ENCODE measurements at regions not wholly inside any gene's neighbourhood (a gene's known extent, or its start where the extent isn't known, plus 50 kb on each side); places are given as distances from the start of the nearest gene placed in this dataset.
"Not testable (repeated sequence)": the region's sequence is repeated elsewhere in the genome, so short reads cannot be mapped to it uniquely, and the experiment has no call there.

DNA sequence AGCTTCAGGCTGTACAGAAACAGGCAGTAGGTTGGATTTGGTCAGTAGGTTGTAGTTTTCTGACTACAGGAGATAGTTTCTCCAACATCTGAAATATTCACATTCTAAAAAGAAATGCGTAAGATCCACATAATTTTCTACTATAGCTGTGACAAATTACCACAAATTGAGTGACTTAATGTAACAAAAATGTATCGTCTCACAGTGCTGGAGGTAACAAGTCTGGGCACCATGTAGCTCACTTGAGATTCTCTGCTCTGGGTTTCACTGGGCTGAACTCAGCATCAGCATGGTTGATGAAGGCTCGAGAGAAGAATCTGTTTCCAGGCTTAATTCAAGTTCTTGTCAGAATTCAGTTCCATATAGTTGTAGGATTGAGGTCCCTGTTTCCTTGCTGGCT lies 350.9 kb upstream of the CCDC179 start:
- DNase-seq (no peak), ATAC-seq (no peak)
- intact Hi-C loops (cut with DNase I): no loop called here
- TF ChIP-seq, protein P1, sequence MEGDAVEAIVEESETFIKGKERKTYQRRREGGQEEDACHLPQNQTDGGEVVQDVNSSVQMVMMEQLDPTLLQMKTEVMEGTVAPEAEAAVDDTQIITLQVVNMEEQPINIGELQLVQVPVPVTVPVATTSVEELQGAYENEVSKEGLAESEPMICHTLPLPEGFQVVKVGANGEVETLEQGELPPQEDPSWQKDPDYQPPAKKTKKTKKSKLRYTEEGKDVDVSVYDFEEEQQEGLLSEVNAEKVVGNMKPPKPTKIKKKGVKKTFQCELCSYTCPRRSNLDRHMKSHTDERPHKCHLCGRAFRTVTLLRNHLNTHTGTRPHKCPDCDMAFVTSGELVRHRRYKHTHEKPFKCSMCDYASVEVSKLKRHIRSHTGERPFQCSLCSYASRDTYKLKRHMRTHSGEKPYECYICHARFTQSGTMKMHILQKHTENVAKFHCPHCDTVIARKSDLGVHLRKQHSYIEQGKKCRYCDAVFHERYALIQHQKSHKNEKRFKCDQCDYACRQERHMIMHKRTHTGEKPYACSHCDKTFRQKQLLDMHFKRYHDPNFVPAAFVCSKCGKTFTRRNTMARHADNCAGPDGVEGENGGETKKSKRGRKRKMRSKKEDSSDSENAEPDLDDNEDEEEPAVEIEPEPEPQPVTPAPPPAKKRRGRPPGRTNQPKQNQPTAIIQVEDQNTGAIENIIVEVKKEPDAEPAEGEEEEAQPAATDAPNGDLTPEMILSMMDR (IDR thresholded peaks at IDR 0.05): no peak
- no peak for TF ChIP-seq POLR2A (IDR thresholded peaks at IDR 0.05)
- Histone ChIP-seq H3K27me3 (no peaks in the 10 kb centered on the region), H3K27ac (no peak overlapping the region), H3K36me3 (no peaks in the 10 kb centered on the region), H3K4me3 (no peak overlapping the region), H3K4me1 (no peaks in the 10 kb centered on the region), H3K9me3 (no peaks in the 10 kb centered on the region)
- WGBS (ENCODE audit: insufficient coverage, low coverage, low lambda C conversion rate, missing lambda C conversion rate): 65% methylated on average over 3 of the region's 3 CpGs

DNA sequence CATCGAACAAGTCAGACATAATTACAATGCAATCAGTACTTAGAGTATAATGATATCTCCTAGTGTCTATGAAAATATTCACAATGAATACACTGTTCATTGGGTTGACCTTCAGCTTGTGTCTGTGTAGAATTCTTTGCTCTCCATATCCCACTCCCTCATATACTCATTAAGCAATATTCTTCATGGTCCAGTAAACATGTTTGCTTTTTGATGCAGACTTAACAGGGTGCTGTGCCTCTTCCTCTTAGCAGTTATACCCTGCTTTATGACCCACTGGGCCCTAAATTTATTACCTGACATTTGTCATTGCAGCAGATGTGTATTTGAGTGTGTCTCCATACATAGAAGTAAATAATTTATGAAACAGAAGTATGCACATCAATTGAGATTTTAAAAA lies 352.5 kb upstream of the CCDC179 start:
- H3K4me1 ChIP-seq: no peaks in the 10 kb centered on the region
- no peak overlapping the region for H3K27ac ChIP-seq
- H3K9me3 ChIP-seq: no peaks in the 10 kb centered on the region
- no peak overlapping the region for H3K4me3 ChIP-seq
- 35% methylated on average over 1 of the region's 1 CpG for WGBS (ENCODE audit: insufficient coverage, low coverage, low lambda C conversion rate, missing lambda C conversion rate)
- no peaks in the 10 kb centered on the region for H3K36me3 ChIP-seq
- DNase-seq (no peak), ATAC-seq (no peak)
- TF ChIP-seq, protein P1 (IDR thresholded peaks at IDR 0.05): no peak
- no peak for TF ChIP-seq POLR2A (IDR thresholded peaks at IDR 0.05)
- no peaks in the 10 kb centered on the region for H3K27me3 ChIP-seq
- intact Hi-C loops (cut with DNase I): no loop called here

DNA sequence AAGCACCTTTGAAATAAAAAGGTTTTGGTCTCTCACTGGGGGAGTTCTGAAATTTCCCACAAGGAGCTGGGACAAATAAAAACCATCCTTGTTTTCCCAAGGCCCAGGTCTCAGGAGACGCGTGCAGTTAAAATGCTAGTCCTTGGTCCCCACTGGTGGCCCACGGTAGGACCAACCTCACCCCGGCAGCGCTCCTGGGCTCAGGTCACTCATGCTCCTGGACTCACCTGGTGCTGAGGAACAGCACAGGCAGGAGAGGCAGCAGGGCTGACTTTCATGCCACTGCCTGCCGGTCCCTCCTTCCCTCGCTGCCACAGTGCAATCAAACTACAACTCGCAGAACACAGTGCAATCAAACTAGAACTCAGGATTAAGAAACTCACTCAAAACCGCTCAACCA lies 356.8 kb upstream of the CCDC179 start:
- intact Hi-C loops (cut with DNase I): no loop called here
- 82% methylated on average over 3 of the region's 9 CpGs for WGBS (ENCODE audit: insufficient coverage, low coverage, low lambda C conversion rate, missing lambda C conversion rate)
- Histone ChIP-seq H3K27ac (no peak overlapping the region), H3K36me3 (no peaks in the 10 kb centered on the region), H3K9me3 (no peaks in the 10 kb centered on the region), H3K4me1 (no peaks in the 10 kb centered on the region), H3K4me3 (no peak overlapping the region), H3K27me3 (no peaks in the 10 kb centered on the region)
- no peak for TF ChIP-seq POLR2A (IDR thresholded peaks at IDR 0.05)
- TF ChIP-seq, protein P1 (IDR thresholded peaks at IDR 0.05): no peak
- no peak for ATAC-seq
- no peak for DNase-seq

DNA sequence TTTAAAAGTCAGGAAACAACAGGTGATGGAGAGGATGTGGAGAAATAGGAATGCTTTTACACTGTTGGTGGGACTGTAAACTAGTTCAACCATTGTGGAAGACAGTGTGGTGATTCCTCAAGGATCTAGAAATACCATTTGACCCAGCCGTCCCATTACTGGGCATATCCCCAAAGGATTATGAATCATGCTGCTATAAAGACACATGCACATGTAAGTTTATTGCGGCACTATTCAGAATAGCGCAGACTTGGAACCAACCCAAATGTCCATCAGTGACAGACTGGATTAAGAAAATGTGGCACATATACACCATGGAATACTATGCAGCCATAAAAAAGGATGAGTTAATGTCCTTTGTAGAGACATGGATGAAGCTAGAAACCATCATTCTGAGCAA lies 359.8 kb upstream of the CCDC179 start:
- H3K9me3 ChIP-seq; H3K4me1 ChIP-seq; DNase-seq; H3K4me3 ChIP-seq; H3K36me3 ChIP-seq; H3K27ac ChIP-seq; intact Hi-C loops (cut with DNase I); H3K27me3 ChIP-seq; ATAC-seq: not testable (repeated sequence)
- 79% methylated on average over 3 of the region's 3 CpGs for WGBS (ENCODE audit: insufficient coverage, low coverage, low lambda C conversion rate, missing lambda C conversion rate)

DNA sequence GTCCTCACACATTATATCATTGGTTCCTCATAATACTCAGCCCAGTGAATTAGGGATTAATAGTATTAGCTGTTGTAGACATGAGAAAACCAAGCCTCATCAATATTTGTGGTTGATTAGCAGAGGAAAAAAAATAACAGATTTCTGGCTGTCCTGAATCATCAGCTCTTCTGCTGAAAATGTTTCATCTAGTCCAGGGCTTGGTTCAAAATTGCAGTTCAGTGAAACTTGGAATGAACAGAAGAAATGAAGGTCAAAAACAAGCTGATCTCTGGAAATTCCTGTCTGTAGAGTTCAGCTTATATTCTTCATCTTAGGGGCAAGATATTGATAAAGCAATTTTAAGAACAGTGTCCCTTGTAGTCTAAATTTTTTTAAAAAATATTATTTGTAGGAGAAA lies 361.1 kb upstream of the CCDC179 start:
- TF ChIP-seq, protein P1 (IDR thresholded peaks at IDR 0.05): no peak
- no peak for TF ChIP-seq POLR2A (IDR thresholded peaks at IDR 0.05)
- ATAC-seq: no peak
- Histone ChIP-seq H3K36me3 (no peaks in the 10 kb centered on the region), H3K9me3 (no peaks in the 10 kb centered on the region), H3K4me1 (no peaks in the 10 kb centered on the region), H3K4me3 (no peak overlapping the region), H3K27ac (no peak overlapping the region), H3K27me3 (no peaks in the 10 kb centered on the region)
- no peak for DNase-seq
- intact Hi-C loops (cut with DNase I): no loop called here
